Epidermal melanocyte (primary cell): ENCODE measurements at regions not wholly inside any gene's neighbourhood (a gene's known extent, or its start where the extent isn't known, plus 50 kb on each side); places are given as distances from the start of the nearest gene placed in this dataset.
"Not testable (repeated sequence)": the region's sequence is repeated elsewhere in the genome, so short reads cannot be mapped to it uniquely, and the experiment has no call there.

Experiments used
- DNase-seq: peaks from one replicate; pipeline ENCODE4 v3.0.0; 2011; ENCODE audit warnings: low spot score; ENCODE audit not compliant: insufficient read length

- DNase-seq = no peak
Observed at GRCh38 chr2:58764338-58765104, 523.4 kb upstream of the FANCL start.

GRCh38 chr2:58762176-58762781, 521.2 kb upstream of the FANCL start:
- peak; percentile 24 for DNase-seq

GRCh38 chr2:58757971-58758370, 516.8 kb upstream of the FANCL start:
- no peak for DNase-seq

GRCh38 chr2:58756336-58756735, 515.2 kb upstream of the FANCL start:
- DNase-seq = no peak

GRCh38 chr2:58752507-58752906, 511.4 kb upstream of the FANCL start:
- DNase-seq = not testable (repeated sequence)

- not testable (repeated sequence) for DNase-seq
Observed at GRCh38 chr2:58751676-58752075, 510.6 kb upstream of the FANCL start.

GRCh38 chr2:58749041-58749440, 507.9 kb upstream of the FANCL start:
- DNase-seq = no peak

- DNase-seq = not testable (repeated sequence)
Observed at GRCh38 chr2:58745334-58745733, 504.2 kb upstream of the FANCL start.

- DNase-seq = no peak
Observed at GRCh38 chr2:58740426-58740825, 499.3 kb upstream of the FANCL start.

- DNase-seq = no peak
Observed at GRCh38 chr2:58739033-58739432, 497.9 kb upstream of the FANCL start.

GRCh38 chr2:58734365-58734764, 493.2 kb upstream of the FANCL start:
- DNase-seq = no peak

GRCh38 chr2:58732999-58733398, 491.9 kb upstream of the FANCL start:
- no peak for DNase-seq

- no peak for DNase-seq
Observed at GRCh38 chr2:58731488-58731869, 490.4 kb upstream of the FANCL start.

- DNase-seq = no peak
Observed at GRCh38 chr2:58730764-58731487, 489.8 kb upstream of the FANCL start.

- no peak for DNase-seq
Observed at GRCh38 chr2:58727981-58728656, 487.0 kb upstream of the FANCL start.

GRCh38 chr2:58721912-58722591, 480.9 kb upstream of the FANCL start:
- DNase-seq = no peak

- DNase-seq = no peak
Observed at GRCh38 chr2:58720770-58721697, 479.9 kb upstream of the FANCL start.

- no peak for DNase-seq
Observed at GRCh38 chr2:58720033-58720769, 479.1 kb upstream of the FANCL start.

GRCh38 chr2:58715344-58715743, 474.2 kb upstream of the FANCL start:
- DNase-seq = no peak

- DNase-seq = no peak
Observed at GRCh38 chr2:58714238-58714637, 473.1 kb upstream of the FANCL start.
